Aorta (tissue), 5 donors: ENCODE measurements at regions not wholly inside any gene's neighbourhood (a gene's known extent, or its start where the extent isn't known, plus 50 kb on each side); places are given as distances from the start of the nearest gene placed in this dataset.

Experiments
- ATAC-seq: fragments of 200-7000 bp; cut with Tn5 transposase; one replicate; pipeline ENCODE4 v1.9.1; 2022; ENCODE audit warnings: moderate library complexity; ENCODE audit not compliant: low FRiP score
- DNase-seq, 2 donors: peaks; one replicate each; pipeline ENCODE4 v3.0.0-alpha.2; 2020
- H3K27ac ChIP-seq, 2 donors: one replicate each; pipeline ENCODE4 v1.5.1; 2013; ENCODE audit warnings: low read length in 2 of 2, mild to moderate bottlenecking in 2 of 2, moderate library complexity in 2 of 2, control low read depth in 1 of 2, inconsistent platforms in 1 of 2, low read depth in 1 of 2
- H3K27me3 ChIP-seq, 2 donors: one replicate each; pipeline ENCODE4 v1.6.1; 2013; ENCODE audit warnings: control low read depth in 1 of 2, low read length in 1 of 2, mild to moderate bottlenecking in 1 of 2, moderate library complexity in 1 of 2; ENCODE audit not compliant: insufficient read depth in 2 of 2, control insufficient read depth in 1 of 2
- H3K36me3 ChIP-seq, 2 donors: one replicate each; pipeline ENCODE4 v1.6.1; 2013; ENCODE audit warnings: control low read depth in 1 of 2, low read length in 1 of 2, mild to moderate bottlenecking in 1 of 2; ENCODE audit not compliant: insufficient read depth in 2 of 2, control insufficient read depth in 1 of 2
- H3K4me1 ChIP-seq, 2 donors: one replicate each; pipeline ENCODE4 v1.6.1; 2013; ENCODE audit warnings: low read length in 2 of 2, control low read depth in 1 of 2, mild to moderate bottlenecking in 1 of 2, moderate library complexity in 1 of 2; ENCODE audit not compliant: insufficient read depth in 2 of 2, control insufficient read depth in 1 of 2
- H3K4me3 ChIP-seq, 2 donors: one replicate each; pipeline ENCODE4 v1.5.1; 2013; ENCODE audit warnings: low read length in 2 of 2, control low read depth in 1 of 2, mild to moderate bottlenecking in 1 of 2
- H3K9me3 ChIP-seq: one replicate; pipeline ENCODE4 v1.6.1; 2013; ENCODE audit warnings: mild to moderate bottlenecking, low read length; ENCODE audit not compliant: control insufficient read depth
- WGBS, 2 donors: extraction: QIAGEN DNeasy Blood & Tissue Kit; methylation state at CpG; one replicate each; pipeline ENCODE4 v1.1.7; 2013; 5-methylcytosine and 5-hydroxymethylcytosine counted together
- intact Hi-C, 2 donors: fragments of 100-400 bp; cut with DNase I; formaldehyde crosslinking; loops; one replicate each; pipeline versions ENCODE4 v1.14.2 to v1.15.0; 2022
- donor health status: healthy with polysubstance abuse.
- donor health status: Bipolar disorder and iron deficiency.
- donor health status: DM: no; HTN: no; CAD: no.
- donor health status: DM: no; HTN: no; CAD: no.
- donor health status: DM: yes; HTN: yes; CAD: no.

GRCh38 chr10:117425974-117426566, 50.8 kb upstream of the PDZD8 start:
- intact Hi-C loops, result no loop called here
- Histone ChIP-seq H3K27ac (no peak overlapping the region), H3K4me1 (no peaks in the 10 kb centered on the region), H3K27me3 (no peaks in the 10 kb centered on the region), H3K36me3 (no peaks in the 10 kb centered on the region), H3K4me3 (no peak overlapping the region), H3K9me3 (peaks cover 2% of the 10 kb centered on the region)
- ATAC-seq (no peak), DNase-seq (no peak)
- WGBS, 2 donors, result 87 to 93% methylated on average over 5 of the region's 5 CpGs

DNA sequence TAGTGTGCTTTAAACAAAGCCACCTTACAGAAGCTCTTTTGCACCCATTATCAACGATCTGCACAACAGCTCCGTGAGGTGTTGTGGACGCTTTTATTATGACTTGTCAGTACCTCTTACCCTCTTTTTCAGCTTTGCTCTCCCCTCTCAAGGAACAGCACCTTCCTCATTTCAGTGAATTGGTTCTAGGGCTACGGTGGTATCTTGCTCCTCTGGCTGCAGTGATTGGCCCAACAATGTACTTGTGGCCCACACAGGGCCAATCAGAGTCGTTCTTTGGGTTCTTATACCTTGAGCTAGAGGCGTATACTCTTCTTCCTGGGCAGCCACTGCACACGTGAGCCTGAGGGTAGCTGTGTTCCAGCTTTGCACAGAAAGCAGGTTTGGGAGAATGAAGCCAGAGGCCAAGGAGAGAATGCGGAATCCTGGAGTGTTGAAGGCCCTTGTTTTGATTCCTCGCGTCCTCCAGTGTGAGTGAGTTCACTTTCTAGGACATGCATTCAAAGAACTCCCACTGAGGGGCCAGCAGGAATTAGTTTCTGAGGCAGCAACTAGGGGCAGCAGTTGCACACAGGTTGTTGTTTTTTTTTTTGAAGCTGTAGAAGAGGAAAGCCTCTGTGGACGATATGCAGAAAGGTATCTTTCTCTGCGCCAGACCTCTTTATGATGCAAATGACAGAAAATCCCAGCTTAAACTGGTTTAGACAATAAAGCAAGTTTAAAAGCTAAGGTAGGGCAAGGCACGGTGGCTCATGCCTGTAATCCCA, 49.8 kb upstream of the PDZD8 start:
- Histone ChIP-seq H3K27me3 (peaks cover 0 to under 1% of the 10 kb centered on the region in 2 donors), H3K36me3 (no peaks in the 10 kb centered on the region), H3K4me1 (no peaks in the 10 kb centered on the region), H3K27ac (no peak overlapping the region), H3K9me3 (peaks cover 6% of the 10 kb centered on the region), H3K4me3 (no peak overlapping the region)
- 80 to 82% methylated on average over 13 of the region's 13 CpGs for WGBS, 2 donors
- no peak for DNase-seq
- intact Hi-C loops, result no loop called here
- ATAC-seq, result no peak
